Uterus (tissue), 3 donors: ENCODE measurements at regions not wholly inside any gene's neighbourhood (a gene's known extent, or its start where the extent isn't known, plus 50 kb on each side); places are given as distances from the start of the nearest gene placed in this dataset.

Source experiments
- DNase-seq, 2 donors: peaks; one replicate each; pipeline ENCODE4 v3.0.0-alpha.2; 2019 to 2020
- H3K27ac ChIP-seq, 2 donors: fragments of 200-600 bp; sonication (generic); 1 replicate in 1 of 2; 2 replicates in 1 of 2; pipeline ENCODE4 v1.5.1; 2016 to 2018
- H3K27me3 ChIP-seq, 2 donors: fragments of 200-600 bp; sonication (generic); one replicate each; pipeline ENCODE4 v1.5.1; 2018 to 2019; ENCODE audit warnings: control low read depth in 1 of 2
- H3K36me3 ChIP-seq, 2 donors: fragments of 200-600 bp; sonication (generic); one replicate each; pipeline ENCODE4 v1.5.1; 2019; ENCODE audit warnings: control low read depth in 1 of 2
- H3K4me1 ChIP-seq, 2 donors: fragments of 200-600 bp; sonication (generic); one replicate each; pipeline ENCODE4 v1.5.1; 2018 to 2019; ENCODE audit warnings: control low read depth in 1 of 2
- H3K4me3 ChIP-seq, 2 donors: fragments of 200-600 bp; sonication (generic); 1 replicate in 1 of 2; 2 replicates in 1 of 2; pipeline ENCODE4 v1.5.1; 2018 to 2019; ENCODE audit warnings: mild to moderate bottlenecking in 1 of 2
- H3K9me3 ChIP-seq, 2 donors: fragments of 200-600 bp; sonication (generic); one replicate each; pipeline ENCODE4 v1.5.1; 2019; ENCODE audit warnings: control low read depth in 1 of 2
- POLR2A ChIP-seq, 2 donors: fragments of 450-650 bp; IDR thresholded peaks; one replicate each; pipeline ENCODE4 v1.6.1; 2016; ENCODE audit warnings: antibody characterized with exemption in 2 of 2, mild to moderate bottlenecking in 1 of 2, moderate library complexity in 1 of 2
- intact Hi-C: fragments of 100-400 bp; cut with DNase I; formaldehyde crosslinking; loops from one replicate; pipeline ENCODE4 v1.15.1; 2023; ENCODE audit warnings: low total_unique reads
- TF ChIP-seq, protein P1 (sequence below), 4 experiments: fragments of 200-600 bp in 2 of 4; fragments of 450-650 bp in 2 of 4; sonication (generic) in 2 of 4; IDR thresholded peaks; one replicate each; pipeline ENCODE4 v1.5.1; 2016 to 2019; ENCODE audit warnings: antibody characterized with exemption in 4 of 4, mild to moderate bottlenecking in 2 of 4, moderate library complexity in 1 of 4
- donor health status: DM: yes; HTN: yes; CAD: no.

DNA sequence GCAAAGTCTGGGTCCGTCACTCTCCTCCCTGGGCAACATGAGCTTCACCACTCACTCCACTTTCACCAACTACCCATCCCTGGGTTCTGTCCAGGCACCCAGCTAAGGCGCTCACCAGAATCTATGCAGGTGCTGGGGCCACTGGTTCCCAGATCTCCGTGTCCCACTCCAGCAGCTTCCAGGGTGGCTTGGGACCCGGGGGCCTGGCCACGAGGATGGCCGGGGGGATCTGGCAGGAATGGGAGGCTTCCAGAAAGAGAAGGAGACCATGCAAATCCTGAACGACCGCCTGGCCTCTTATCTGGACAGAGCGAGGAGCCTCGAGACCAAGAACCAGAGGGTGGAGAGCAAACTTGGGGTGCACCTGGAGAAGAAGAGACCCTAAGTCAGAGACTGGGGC lies 1611.0 kb upstream of the ACO1 start:
- no peak for TF ChIP-seq POLR2A (IDR thresholded peaks at IDR 0.05)
- TF ChIP-seq, protein P1, sequence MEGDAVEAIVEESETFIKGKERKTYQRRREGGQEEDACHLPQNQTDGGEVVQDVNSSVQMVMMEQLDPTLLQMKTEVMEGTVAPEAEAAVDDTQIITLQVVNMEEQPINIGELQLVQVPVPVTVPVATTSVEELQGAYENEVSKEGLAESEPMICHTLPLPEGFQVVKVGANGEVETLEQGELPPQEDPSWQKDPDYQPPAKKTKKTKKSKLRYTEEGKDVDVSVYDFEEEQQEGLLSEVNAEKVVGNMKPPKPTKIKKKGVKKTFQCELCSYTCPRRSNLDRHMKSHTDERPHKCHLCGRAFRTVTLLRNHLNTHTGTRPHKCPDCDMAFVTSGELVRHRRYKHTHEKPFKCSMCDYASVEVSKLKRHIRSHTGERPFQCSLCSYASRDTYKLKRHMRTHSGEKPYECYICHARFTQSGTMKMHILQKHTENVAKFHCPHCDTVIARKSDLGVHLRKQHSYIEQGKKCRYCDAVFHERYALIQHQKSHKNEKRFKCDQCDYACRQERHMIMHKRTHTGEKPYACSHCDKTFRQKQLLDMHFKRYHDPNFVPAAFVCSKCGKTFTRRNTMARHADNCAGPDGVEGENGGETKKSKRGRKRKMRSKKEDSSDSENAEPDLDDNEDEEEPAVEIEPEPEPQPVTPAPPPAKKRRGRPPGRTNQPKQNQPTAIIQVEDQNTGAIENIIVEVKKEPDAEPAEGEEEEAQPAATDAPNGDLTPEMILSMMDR (IDR thresholded peaks at IDR 0.05) = no peak

DNA sequence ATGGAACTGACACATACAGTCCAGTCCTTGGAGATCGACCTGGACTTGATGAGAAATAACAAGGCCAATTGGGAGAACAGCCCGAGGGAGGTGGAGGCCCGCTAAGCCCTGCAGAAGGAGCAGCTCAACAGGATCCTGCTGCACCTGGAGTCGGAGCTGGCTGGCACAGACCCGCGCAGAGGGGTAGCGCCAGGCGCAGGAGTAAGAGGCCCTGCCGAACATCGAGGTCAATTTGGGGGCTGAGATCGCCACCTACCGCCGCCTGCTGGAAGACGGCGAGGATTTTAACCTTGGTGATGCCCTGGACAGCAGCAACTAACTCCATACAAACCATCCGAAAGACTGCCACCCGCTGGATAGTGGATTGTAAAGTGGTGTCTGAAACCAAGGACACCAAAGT lies 1610.1 kb upstream of the ACO1 start:
- Histone ChIP-seq H3K27ac (no peak overlapping the region), H3K4me1 (no peaks in the 10 kb centered on the region), H3K36me3 (no peaks in the 10 kb centered on the region), H3K4me3 (no peak overlapping the region), H3K9me3 (no peaks in the 10 kb centered on the region), H3K27me3 (no peaks in the 10 kb centered on the region)
- intact Hi-C loops = no loop called here
- no peak for DNase-seq
- no peak for TF ChIP-seq POLR2A (IDR thresholded peaks at IDR 0.05)
- TF ChIP-seq, protein P1 (IDR thresholded peaks at IDR 0.05) = no peak

More for the DNA sequence above, 1611.0 kb upstream of the ACO1 start:
- no peaks in the 10 kb centered on the region for H3K27me3 ChIP-seq
- H3K36me3 ChIP-seq = no peaks in the 10 kb centered on the region
- H3K9me3 ChIP-seq = no peaks in the 10 kb centered on the region
- H3K4me1 ChIP-seq = no peaks in the 10 kb centered on the region
- no peak overlapping the region for H3K4me3 ChIP-seq
- DNase-seq = no peak
- intact Hi-C loops = no loop called here
- no peak overlapping the region for H3K27ac ChIP-seq

DNA sequence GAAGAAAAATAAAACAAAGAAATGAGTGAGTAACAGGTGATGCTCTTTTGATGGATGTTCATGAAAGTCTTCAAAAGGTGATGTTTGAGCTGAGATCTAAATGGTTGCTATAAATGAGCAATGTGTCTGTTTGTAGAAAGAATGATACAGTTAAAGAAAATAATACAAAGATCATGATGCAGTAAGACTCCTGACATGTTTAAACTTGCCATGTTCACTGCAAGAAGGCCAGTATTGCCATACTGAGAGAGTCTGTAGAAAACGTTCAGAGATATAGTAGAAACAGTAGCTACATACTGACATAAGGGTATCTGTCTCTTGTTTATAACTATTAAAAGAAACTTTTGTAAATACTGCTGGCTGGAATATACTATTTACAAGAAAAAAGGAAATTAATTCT lies 1609.2 kb upstream of the ACO1 start:
- Histone ChIP-seq H3K27ac (no peak overlapping the region), H3K4me1 (no peaks in the 10 kb centered on the region), H3K27me3 (no peaks in the 10 kb centered on the region), H3K9me3 (no peaks in the 10 kb centered on the region), H3K4me3 (no peak overlapping the region), H3K36me3 (no peaks in the 10 kb centered on the region)
- no peak for DNase-seq
- no peak for TF ChIP-seq POLR2A (IDR thresholded peaks at IDR 0.05)
- TF ChIP-seq, protein P1 (IDR thresholded peaks at IDR 0.05) = no peak
- intact Hi-C loops = no loop called here

DNA sequence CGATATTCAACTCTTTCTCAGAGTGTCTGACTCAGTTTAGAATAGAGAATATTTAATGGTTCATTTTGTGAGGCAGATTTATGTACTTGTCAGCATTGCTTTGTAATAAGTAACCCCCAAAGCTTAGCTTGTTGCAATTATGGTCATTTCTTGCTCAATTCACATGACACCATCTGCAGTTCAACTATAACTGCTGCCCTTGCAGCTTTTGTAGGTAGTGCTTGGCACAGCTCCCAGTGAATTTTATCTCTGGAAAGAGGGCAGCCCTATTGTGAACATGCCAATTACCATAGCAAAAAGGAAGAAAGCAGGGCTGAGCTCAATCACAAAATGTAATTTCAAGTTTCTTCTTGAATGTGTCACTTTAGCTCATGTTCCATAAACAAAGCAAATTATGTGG lies 1587.7 kb upstream of the ACO1 start:
- DNase-seq = no peak
- no peaks in the 10 kb centered on the region for H3K27me3 ChIP-seq
- intact Hi-C loops = no loop called here

DNA sequence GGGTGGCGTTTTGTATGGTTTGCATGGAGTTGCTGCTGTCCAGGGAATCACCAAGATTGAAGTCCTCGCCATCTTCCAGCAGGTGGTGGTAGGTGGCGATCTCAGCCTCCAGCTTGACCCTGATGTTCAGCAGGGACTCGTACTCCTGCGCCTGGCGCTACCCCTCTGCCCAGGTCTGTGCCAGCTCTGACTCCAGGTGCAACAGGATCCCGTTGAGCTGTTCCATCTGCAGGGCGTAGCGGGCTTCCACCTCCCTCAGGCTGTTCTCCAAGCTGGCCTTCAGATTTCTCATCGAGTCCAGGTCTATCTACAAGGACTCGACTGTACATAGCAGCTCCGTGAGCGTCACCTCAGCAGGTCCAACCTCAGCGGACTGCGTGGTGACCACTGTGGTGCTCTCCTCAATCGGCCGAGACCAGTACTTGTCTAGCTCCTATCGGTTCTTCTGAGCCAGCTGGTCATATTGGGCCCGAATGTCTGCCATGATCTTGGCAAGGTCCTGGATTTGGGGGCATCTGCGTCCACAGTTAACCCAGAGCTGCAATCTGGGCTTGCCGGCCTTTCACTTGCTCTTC lies 1584.8 kb upstream of the ACO1 start:
- no peaks in the 10 kb centered on the region for H3K9me3 ChIP-seq
- no peak overlapping the region for H3K4me3 ChIP-seq
- no peak for DNase-seq

More for the DNA sequence above, 1587.7 kb upstream of the ACO1 start:
- Histone ChIP-seq H3K9me3 (no peaks in the 10 kb centered on the region), H3K27ac (no peak overlapping the region), H3K36me3 (no peaks in the 10 kb centered on the region), H3K4me1 (no peaks in the 10 kb centered on the region), H3K4me3 (no peak overlapping the region)
- TF ChIP-seq, protein P1 (IDR thresholded peaks at IDR 0.05) = no peak
- no peak for TF ChIP-seq POLR2A (IDR thresholded peaks at IDR 0.05)

More for the DNA sequence above, 1584.8 kb upstream of the ACO1 start:
- Histone ChIP-seq H3K27me3 (no peaks in the 10 kb centered on the region), H3K4me1 (no peaks in the 10 kb centered on the region), H3K27ac (no peak overlapping the region), H3K36me3 (no peaks in the 10 kb centered on the region)
- TF ChIP-seq, protein P1 (IDR thresholded peaks at IDR 0.05) = no peak
- TF ChIP-seq POLR2A (IDR thresholded peaks at IDR 0.05) = no peak
- intact Hi-C loops = no loop called here
